K562 (cell line): ENCODE measurements at regions not wholly inside any gene's neighbourhood (a gene's known extent, or its start where the extent isn't known, plus 50 kb on each side); places are given as distances from the start of the nearest gene placed in this dataset.

ENCODE experiments used
- ATAC-seq: fragments of 200-7000 bp; cut with Tn5 transposase; 3 replicates; pipeline ENCODE4 v1.9.1; 2020; ENCODE audit warnings: moderate library complexity
- BruUV-seq: library from RNA; stranded (reverse); fragments of 400-500 nt; replicated peaks from 2 replicates; lab custom pipeline; 2021; lab: Mats Ljungman, UMichigan
- CTCF ChIA-PET: fragments of 300-600 bp; formaldehyde crosslinking; extraction: SDS; loops from one replicate; lab custom pipeline; 2021; ENCODE audit warnings: low intra/inter-chr PET ratio; lab: Yijun Ruan, JAX
- POLR2A ChIA-PET: fragments of 300-600, 350-650 bp; sonication (Branson Sonifier 250); formaldehyde crosslinking; extraction: SDS; loops from one replicate; lab custom pipeline; 2021; ENCODE audit warnings: antibody characterized with exemption, inconsistent platforms; lab: Yijun Ruan, JAX
- DNase-seq, 4 experiments: peaks; one replicate each; pipeline versions ENCODE4 v3.0.0 to v3.0.0-alpha.2; 2011 to 2018; ENCODE audit warnings: low spot score in 3 of 4, mixed read lengths in 3 of 4; ENCODE audit errors: extremely low read depth in 1 of 4
- FAIRE-seq: peaks from 2 replicates; lab custom pipeline; 2011; peaks lifted over from hg19 to GRCh38; lab: Jason Lieb, UNC
- H2AFZ ChIP-seq: 2 replicates; pipeline ENCODE4 v1.6.0; 2011; ENCODE audit warnings: low read depth, low read length, control low read depth, inconsistent platforms
- H3K27ac ChIP-seq: fragments of 200-600 bp; 3 replicates; pipeline ENCODE4 v1.8.0; 2011; ENCODE audit warnings: low read depth, mild to moderate bottlenecking, control low read depth, inconsistent platforms, low read length, moderate library complexity, mixed read lengths; ENCODE audit errors: extremely low read depth
- H3K27me3 ChIP-seq, 2 experiments: fragments of 300-600 bp in 1 of 2; 2 replicates in 1 of 2; 3 replicates in 1 of 2; pipeline versions ENCODE4 v1.6.0 to v1.8.0; 2011; ENCODE audit warnings: inconsistent platforms in 2 of 2, low read length in 2 of 2, mild to moderate bottlenecking in 1 of 2, mixed read lengths in 1 of 2, moderate library complexity in 1 of 2; ENCODE audit not compliant: control insufficient read depth in 2 of 2, insufficient read depth in 2 of 2
- H3K36me3 ChIP-seq: fragments of 300-600 bp; 3 replicates; pipeline ENCODE4 v1.8.0; 2011; ENCODE audit warnings: mild to moderate bottlenecking, low read length, inconsistent platforms; ENCODE audit not compliant: control insufficient read depth, insufficient read depth
- H3K4me1 ChIP-seq, 2 experiments: fragments of 200-600 bp in 1 of 2; replicated peaks in 1 of 2; 2 replicates in 1 of 2; 3 replicates in 1 of 2; pipeline versions ENCODE4 v1.5.1 to v1.8.0; 2011; ENCODE audit warnings: inconsistent platforms in 2 of 2, low read length in 2 of 2, mild to moderate bottlenecking in 1 of 2, mixed read lengths in 1 of 2, moderate library complexity in 1 of 2; ENCODE audit not compliant: control insufficient read depth in 2 of 2, insufficient read depth in 2 of 2
- H3K4me2 ChIP-seq: 2 replicates; pipeline ENCODE4 v1.6.1; 2011; ENCODE audit warnings: low read length, control low read depth, inconsistent platforms, mixed read lengths; ENCODE audit not compliant: insufficient read depth
- H3K4me3 ChIP-seq: fragments of 200-600 bp; sonication (generic), shearing (Covaris generic); 2 replicates; pipeline ENCODE4 v1.5.1; 2016; ENCODE audit warnings: control low read depth, inconsistent platforms
- H3K79me2 ChIP-seq: fragments of 200-600 bp; 3 replicates; pipeline ENCODE4 v1.8.0; 2011; ENCODE audit warnings: low read length, inconsistent platforms; ENCODE audit not compliant: control insufficient read depth, insufficient read depth
- H3K9ac ChIP-seq, 2 experiments: 2 replicates each; pipeline versions ENCODE4 v1.6.0 to v1.6.1; 2011; ENCODE audit warnings: low read depth in 2 of 2, low read length in 2 of 2, control low read depth in 1 of 2, inconsistent platforms in 1 of 2, mild to moderate bottlenecking in 1 of 2, mixed read lengths in 1 of 2; ENCODE audit not compliant: insufficient read depth in 1 of 2
- H3K9me1 ChIP-seq: one replicate; pipeline ENCODE4 v1.6.0; 2011; ENCODE audit warnings: inconsistent platforms, mild to moderate bottlenecking, low read length, moderate library complexity; ENCODE audit not compliant: control insufficient read depth, insufficient read depth
- H3K9me3 ChIP-seq: replicated peaks from 2 replicates; pipeline ENCODE4 v1.5.1; 2011; ENCODE audit warnings: low read depth, low read length, inconsistent platforms; ENCODE audit not compliant: control insufficient read depth, insufficient read depth
- H4K20me1 ChIP-seq: replicated peaks from 2 replicates; pipeline ENCODE4 v1.6.1; 2011; ENCODE audit warnings: low read length, inconsistent platforms, mixed read lengths; ENCODE audit not compliant: control insufficient read depth, insufficient read depth
- CTBP1 ChIP-seq: fragments of 450-650 bp; IDR thresholded peaks from 2 replicates; pipeline ENCODE4 v1.6.1; 2016; ENCODE audit warnings: borderline replicate concordance
- HNRNPK ChIP-seq: fragments of 200-400 bp; formaldehyde crosslinking; IDR thresholded peaks from one replicate; pipeline ENCODE4 v1.6.1; 2018; ENCODE audit warnings: mild to moderate bottlenecking, low read depth, low read length; ENCODE audit not compliant: poor library complexity, severe bottlenecking
- LARP7 ChIP-seq: fragments of 450-650 bp; IDR thresholded peaks from 2 replicates; pipeline ENCODE4 v1.6.1; 2016
- MAX ChIP-seq: sonication (generic); formaldehyde crosslinking; IDR thresholded peaks from 2 replicates; pipeline ENCODE4 v1.9.0; 2022; ENCODE audit warnings: mild to moderate bottlenecking, missing genetic modification reagents
- MAZ ChIP-seq, 2 experiments: fragments of 450-650 bp in 1 of 2; sonication (generic) in 1 of 2; formaldehyde crosslinking; IDR thresholded peaks in 1 of 2; conservative IDR thresholded peaks in 1 of 2; 2 replicates each; pipeline versions ENCODE4 v1.4.0 to v1.5.0; 2020; ENCODE audit warnings: mild to moderate bottlenecking in 1 of 2, missing genetic modification reagents in 1 of 2
- PKNOX1 ChIP-seq: fragments of 450-650 bp; IDR thresholded peaks from 2 replicates; pipeline ENCODE4 v1.6.1; 2016
- PRMT5 ChIP-seq: sonication (generic); formaldehyde crosslinking; IDR thresholded peaks from 2 replicates; pipeline ENCODE4 v1.5.0; 2020; ENCODE audit warnings: missing genetic modification reagents
- RB1 ChIP-seq: fragments of 450-650 bp; IDR thresholded peaks from 2 replicates; pipeline ENCODE4 v1.6.1; 2017; ENCODE audit warnings: low read depth, mild to moderate bottlenecking
- SAP30 ChIP-seq: fragments of 200-600 bp; sonication (generic); IDR thresholded peaks from 2 replicates; pipeline ENCODE4 v1.6.1; 2012; ENCODE audit warnings: borderline replicate concordance, low read depth, mild to moderate bottlenecking, moderate library complexity, low read length, control low read depth, inconsistent platforms; ENCODE audit not compliant: insufficient read depth, poor library complexity, severe bottlenecking
- ZNF212 ChIP-seq: fragments of 450-650 bp; formaldehyde crosslinking; IDR thresholded peaks from 2 replicates; pipeline ENCODE4 v1.4.0; 2020; ENCODE audit warnings: mild to moderate bottlenecking
- ZNF76 ChIP-seq: fragments of 250-450 bp; sonication (Bioruptor Pico); IDR thresholded peaks from 2 replicates; pipeline ENCODE4 v1.4.0; 2020; ENCODE audit warnings: mild to moderate bottlenecking, moderate library complexity, borderline replicate concordance
- ZSCAN29 ChIP-seq: fragments of 450-650 bp; IDR thresholded peaks from 2 replicates; pipeline ENCODE4 v1.6.1; 2017
- WGBS: fragments of 100-300 bp; shearing (Covaris generic); methylation state at CpG from one replicate; pipeline ENCODE4 v1.1.6; 2016; ENCODE audit warnings: low coverage, mixed read lengths; ENCODE audit not compliant: insufficient coverage; ENCODE audit errors: missing lambda C conversion rate; 5-methylcytosine and 5-hydroxymethylcytosine counted together
- in situ Hi-C: fragments of 300-500 bp; cut with MboI; formaldehyde crosslinking; loops from 4 replicates; pipeline ENCODE4 v1.15.0; 2018; ENCODE audit warnings: inconsistent platforms, mixed read lengths
- intact Hi-C: fragments of 100-400 bp; cut with micrococcal nuclease; formaldehyde crosslinking; loops from 2 replicates; pipeline ENCODE4 v1.14.2; 2022
- TF ChIP-seq, protein P1 (sequence below): conservative IDR thresholded peaks from 2 replicates; pipeline ENCODE4 v1.6.1; 2011; ENCODE audit warnings: low read depth, mild to moderate bottlenecking, low read length; ENCODE audit not compliant: control insufficient read depth
- TF ChIP-seq, protein P2 (sequence below): fragments of 450-650 bp; IDR thresholded peaks from 2 replicates; pipeline ENCODE4 v1.6.1; 2017; ENCODE audit warnings: mild to moderate bottlenecking, moderate library complexity
- TF ChIP-seq, protein P3 (sequence below): fragments of 450-650 bp; formaldehyde crosslinking; IDR thresholded peaks from 2 replicates; pipeline ENCODE4 v1.4.0; 2020; ENCODE audit warnings: mild to moderate bottlenecking, moderate library complexity

GRCh38 chr2:111675419-111676194 is 208.4 kb downstream of the ANAPC1 start (continued):
- TF ChIP-seq SAP30 (no peak), PRMT5 (no peak), HNRNPK (no peak), RB1 (no peak)

- WGBS = 35% methylated on average over 4 of the region's 4 CpGs
- in situ Hi-C loops (no loop called here), intact Hi-C loops (no loop called here)
- no peaks in the 10 kb centered on the region for H3K79me2 ChIP-seq
- H4K20me1 ChIP-seq = no peaks in the 10 kb centered on the region
- ChIA-PET POLR2A (interaction anchor here (1.5 to 1.9 kb wide), 2 partner anchors 11 to 15 kb away, joined by 4 read pairs; no protein-coding TSS in a partner anchor), CTCF (no interaction called here)
- H3K4me1 ChIP-seq = no peaks in the 10 kb centered on the region; a peak in 1 of 5 replicates
- BruUV-seq = no TSS peak
- H3K9me3 ChIP-seq = no peaks in the 10 kb centered on the region
- no peaks in the 10 kb centered on the region for H3K27me3 ChIP-seq
- FAIRE-seq (no peak), ATAC-seq (no peak; the same call in 2 of the 3 replicates), DNase-seq (no peak)
- no peak overlapping the region for H3K27ac ChIP-seq
- no peaks in the 10 kb centered on the region for H3K36me3 ChIP-seq
- H3K9me1 ChIP-seq = no peaks in the 10 kb centered on the region
- TF ChIP-seq ZNF212 (CRISPR knock-in tag) = no peak
- TF ChIP-seq LARP7 = no peak
- TF ChIP-seq, protein P1, sequence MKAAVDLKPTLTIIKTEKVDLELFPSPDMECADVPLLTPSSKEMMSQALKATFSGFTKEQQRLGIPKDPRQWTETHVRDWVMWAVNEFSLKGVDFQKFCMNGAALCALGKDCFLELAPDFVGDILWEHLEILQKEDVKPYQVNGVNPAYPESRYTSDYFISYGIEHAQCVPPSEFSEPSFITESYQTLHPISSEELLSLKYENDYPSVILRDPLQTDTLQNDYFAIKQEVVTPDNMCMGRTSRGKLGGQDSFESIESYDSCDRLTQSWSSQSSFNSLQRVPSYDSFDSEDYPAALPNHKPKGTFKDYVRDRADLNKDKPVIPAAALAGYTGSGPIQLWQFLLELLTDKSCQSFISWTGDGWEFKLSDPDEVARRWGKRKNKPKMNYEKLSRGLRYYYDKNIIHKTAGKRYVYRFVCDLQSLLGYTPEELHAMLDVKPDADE = no peak
- TF ChIP-seq PKNOX1 = no peak
- TF ChIP-seq MAZ (CRISPR knock-in tag; conservative IDR thresholded peaks at IDR 0.05 in 1 of 2, IDR thresholded peaks at IDR 0.05 in 1 of 2) = no peak
- TF ChIP-seq, protein P2, sequence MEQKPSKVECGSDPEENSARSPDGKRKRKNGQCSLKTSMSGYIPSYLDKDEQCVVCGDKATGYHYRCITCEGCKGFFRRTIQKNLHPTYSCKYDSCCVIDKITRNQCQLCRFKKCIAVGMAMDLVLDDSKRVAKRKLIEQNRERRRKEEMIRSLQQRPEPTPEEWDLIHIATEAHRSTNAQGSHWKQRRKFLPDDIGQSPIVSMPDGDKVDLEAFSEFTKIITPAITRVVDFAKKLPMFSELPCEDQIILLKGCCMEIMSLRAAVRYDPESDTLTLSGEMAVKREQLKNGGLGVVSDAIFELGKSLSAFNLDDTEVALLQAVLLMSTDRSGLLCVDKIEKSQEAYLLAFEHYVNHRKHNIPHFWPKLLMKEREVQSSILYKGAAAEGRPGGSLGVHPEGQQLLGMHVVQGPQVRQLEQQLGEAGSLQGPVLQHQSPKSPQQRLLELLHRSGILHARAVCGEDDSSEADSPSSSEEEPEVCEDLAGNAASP = no peak
- TF ChIP-seq ZSCAN29 = no peak
- TF ChIP-seq CTBP1 = no peak
- no peak for TF ChIP-seq MAX (CRISPR knock-in tag)
- TF ChIP-seq ZNF76 (CRISPR knock-in tag) = no peak
- TF ChIP-seq, protein P3, sequence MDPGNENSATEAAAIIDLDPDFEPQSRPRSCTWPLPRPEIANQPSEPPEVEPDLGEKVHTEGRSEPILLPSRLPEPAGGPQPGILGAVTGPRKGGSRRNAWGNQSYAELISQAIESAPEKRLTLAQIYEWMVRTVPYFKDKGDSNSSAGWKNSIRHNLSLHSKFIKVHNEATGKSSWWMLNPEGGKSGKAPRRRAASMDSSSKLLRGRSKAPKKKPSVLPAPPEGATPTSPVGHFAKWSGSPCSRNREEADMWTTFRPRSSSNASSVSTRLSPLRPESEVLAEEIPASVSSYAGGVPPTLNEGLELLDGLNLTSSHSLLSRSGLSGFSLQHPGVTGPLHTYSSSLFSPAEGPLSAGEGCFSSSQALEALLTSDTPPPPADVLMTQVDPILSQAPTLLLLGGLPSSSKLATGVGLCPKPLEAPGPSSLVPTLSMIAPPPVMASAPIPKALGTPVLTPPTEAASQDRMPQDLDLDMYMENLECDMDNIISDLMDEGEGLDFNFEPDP (CRISPR knock-in tag) = no peak
- no peak overlapping the region for H2AFZ ChIP-seq
- H3K9ac ChIP-seq = no peak overlapping the region
- no peak overlapping the region for H3K4me2 ChIP-seq
- no peak overlapping the region for H3K4me3 ChIP-seq
These were observed 207.6 kb downstream of the ANAPC1 start for GRCh38 chr2:111676291-111676822.
